ENCODE measurements at regions not wholly inside any gene's neighbourhood (a gene's known extent, or its start where the extent isn't known, plus 50 kb on each side); places are given as distances from the start of the nearest gene placed in this dataset.
"Not testable (repeated sequence)": the region's sequence is repeated elsewhere in the genome, so short reads cannot be mapped to it uniquely, and the experiment has no call there.

GRCh38 chr11:38937709-38938108, 2339.7 kb upstream of the RAG2 start:
- H3K36me3 ChIP-seq: no peaks in the 10 kb centered on the region
- no peak for TF ChIP-seq EP300 (IDR thresholded peaks at IDR 0.05)
- no peak for TF ChIP-seq POLR2AphosphoS5 (IDR thresholded peaks at IDR 0.05)
- no peaks in the 10 kb centered on the region for H3K4me1 ChIP-seq
- H3K27ac ChIP-seq: no peak overlapping the region
- H3K27me3 ChIP-seq: no peaks in the 10 kb centered on the region
- no peak overlapping the region for H3K4me3 ChIP-seq
- no peaks in the 10 kb centered on the region for H3K9me3 ChIP-seq
- DNase-seq: no peak
- intact Hi-C loops (cut with DNase I; ENCODE audit: low total_unique reads): no loop called here
- WGBS, 5 donors: 69 to 83% (median 78%) methylated on average over 2 of the region's 2 CpGs

- H3K9me3 ChIP-seq: peaks cover 0 to 9% (median 0%) of the 10 kb centered on the region in 4 donors
- no peaks in the 10 kb centered on the region for H3K36me3 ChIP-seq
- no peaks in the 10 kb centered on the region for H3K4me1 ChIP-seq
- intact Hi-C loops (cut with DNase I; ENCODE audit: low total_unique reads): no loop called here
- TF ChIP-seq CTCF (IDR thresholded peaks at IDR 0.05) (no peak), POLR2A (IDR thresholded peaks at IDR 0.05) (no peak), EP300 (IDR thresholded peaks at IDR 0.05) (no peak), POLR2AphosphoS5 (IDR thresholded peaks at IDR 0.05) (no peak)
- no peak for DNase-seq
- H3K27ac ChIP-seq: no peak overlapping the region
- H3K27me3 ChIP-seq: no peaks in the 10 kb centered on the region
- H3K4me3 ChIP-seq: no peak overlapping the region
These were observed 2337.9 kb upstream of the RAG2 start for GRCh38 chr11:38935941-38936340.

GRCh38 chr11:38927993-38928392, 2330.0 kb upstream of the RAG2 start:
- Histone ChIP-seq H3K4me3 (no peak overlapping the region), H3K9me3 (peaks cover 0 to 9% (median 0%) of the 10 kb centered on the region in 4 donors), H3K4me1 (no peaks in the 10 kb centered on the region), H3K36me3 (no peaks in the 10 kb centered on the region), H3K27ac (no peak overlapping the region), H3K27me3 (no peaks in the 10 kb centered on the region)
- intact Hi-C loops (cut with DNase I; ENCODE audit: low total_unique reads): no loop called here
- no peak for DNase-seq
- TF ChIP-seq POLR2A (IDR thresholded peaks at IDR 0.05) (no peak), CTCF (IDR thresholded peaks at IDR 0.05) (no peak), POLR2AphosphoS5 (IDR thresholded peaks at IDR 0.05) (no peak), EP300 (IDR thresholded peaks at IDR 0.05) (no peak)
- WGBS, 5 donors: 76 to 88% (median 86%) methylated on average over 2 of the region's 2 CpGs

- Histone ChIP-seq H3K36me3 (no peaks in the 10 kb centered on the region), H3K9me3 (peaks cover 0 to 13% (median 0%) of the 10 kb centered on the region in 4 donors), H3K4me1 (no peaks in the 10 kb centered on the region), H3K27ac (no peak overlapping the region), H3K4me3 (no peak overlapping the region), H3K27me3 (no peaks in the 10 kb centered on the region)
- 73 to 100% (median 85%) methylated on average over 1 of the region's 1 CpG for WGBS, 5 donors
- TF ChIP-seq CTCF (IDR thresholded peaks at IDR 0.05): no peak
- no peak for TF ChIP-seq POLR2AphosphoS5 (IDR thresholded peaks at IDR 0.05)
- TF ChIP-seq EP300 (IDR thresholded peaks at IDR 0.05): no peak
- no peak for TF ChIP-seq POLR2A (IDR thresholded peaks at IDR 0.05)
- DNase-seq: no peak
- intact Hi-C loops (cut with DNase I; ENCODE audit: low total_unique reads): no loop called here
These were observed 2326.6 kb upstream of the RAG2 start for GRCh38 chr11:38924644-38925043.

GRCh38 chr11:38900211-38900610, 2302.2 kb upstream of the RAG2 start:
- Histone ChIP-seq H3K27ac (no peak overlapping the region), H3K36me3 (no peaks in the 10 kb centered on the region), H3K4me1 (no peaks in the 10 kb centered on the region), H3K4me3 (no peak overlapping the region), H3K27me3 (no peaks in the 10 kb centered on the region), H3K9me3 (no peaks in the 10 kb centered on the region)
- intact Hi-C loops (cut with DNase I; ENCODE audit: low total_unique reads): no loop called here
- WGBS, 5 donors: 14 to 29% (median 20%) methylated on average over 6 of the region's 6 CpGs
- no peak for TF ChIP-seq POLR2A (IDR thresholded peaks at IDR 0.05)
- no peak for TF ChIP-seq CTCF (IDR thresholded peaks at IDR 0.05)
- no peak for TF ChIP-seq POLR2AphosphoS5 (IDR thresholded peaks at IDR 0.05)
- no peak for TF ChIP-seq EP300 (IDR thresholded peaks at IDR 0.05)
- peak in 1 of 2 donors; percentile 9 for DNase-seq

GRCh38 chr11:38894201-38894600, 2296.2 kb upstream of the RAG2 start:
- H3K9me3 ChIP-seq; H3K27me3 ChIP-seq; H3K4me1 ChIP-seq; intact Hi-C loops (cut with DNase I; ENCODE audit: low total_unique reads); H3K27ac ChIP-seq; DNase-seq; H3K4me3 ChIP-seq; H3K36me3 ChIP-seq: not testable (repeated sequence)
- 89 to 98% (median 94%) methylated on average over 6 of the region's 6 CpGs for WGBS, 5 donors

Measured in stomach (tissue), 8 donors.